Tibial nerve (tissue), 4 donors: ENCODE measurements at regions not wholly inside any gene's neighbourhood (a gene's known extent, or its start where the extent isn't known, plus 50 kb on each side); places are given as distances from the start of the nearest gene placed in this dataset.

Experiments used
- DNase-seq, 2 donors: peaks; one replicate each; pipeline ENCODE4 v3.0.0-alpha.2; 2019; ENCODE audit warnings: low spot score in 2 of 2
- H3K27ac ChIP-seq, 4 donors: fragments of 200-600 bp; sonication (generic) in 3 of 4; one replicate each; pipeline ENCODE4 v1.5.1; 2017 to 2019; ENCODE audit warnings: mild to moderate bottlenecking in 1 of 4
- H3K27me3 ChIP-seq, 2 donors: fragments of 200-600 bp; sonication (generic) in 1 of 2; one replicate each; pipeline versions ENCODE4 v1.5.1 to v1.6.0; 2017 to 2019
- H3K36me3 ChIP-seq, 3 donors: fragments of 200-600 bp; sonication (generic); one replicate each; pipeline ENCODE4 v1.5.1; 2018 to 2019
- H3K4me1 ChIP-seq, 4 donors: fragments of 200-600 bp; sonication (generic) in 3 of 4; one replicate each; pipeline ENCODE4 v1.5.1; 2017 to 2019
- H3K4me3 ChIP-seq, 4 donors: fragments of 200-600 bp; sonication (generic) in 3 of 4; one replicate each; pipeline ENCODE4 v1.5.1; 2017 to 2019; ENCODE audit warnings: mild to moderate bottlenecking in 1 of 4, moderate library complexity in 1 of 4
- H3K9me3 ChIP-seq, 4 donors: fragments of 200-600 bp; sonication (generic) in 3 of 4; one replicate each; pipeline ENCODE4 v1.5.1; 2017 to 2019
- CTCF ChIP-seq, 5 experiments: fragments of 200-600 bp in 3 of 5; fragments of 450-650 bp in 2 of 5; sonication (generic) in 3 of 5; IDR thresholded peaks; one replicate each; pipeline ENCODE4 v1.5.1; 2016 to 2019; ENCODE audit warnings: antibody characterized with exemption in 5 of 5, mild to moderate bottlenecking in 3 of 5, moderate library complexity in 2 of 5
- EP300 ChIP-seq, 2 donors: sonication (generic); formaldehyde crosslinking; IDR thresholded peaks; one replicate each; pipeline ENCODE4 v1.6.1; 2017; ENCODE audit warnings: antibody characterized with exemption in 2 of 2, mild to moderate bottlenecking in 1 of 2
- POLR2A ChIP-seq, 2 donors: fragments of 450-650 bp; IDR thresholded peaks; one replicate each; pipeline ENCODE4 v1.6.1; 2017; ENCODE audit warnings: antibody characterized with exemption in 2 of 2, mild to moderate bottlenecking in 2 of 2, moderate library complexity in 2 of 2
- WGBS, 2 donors: methylation state at CpG; one replicate each; pipeline ENCODE4 v1.1.5; 2018; 5-methylcytosine and 5-hydroxymethylcytosine counted together

GRCh38 chr6:125593746-125594145, 155.7 kb upstream of the HEY2 start:
- Histone ChIP-seq H3K36me3 (no peaks in the 10 kb centered on the region), H3K9me3 (no peaks in the 10 kb centered on the region), H3K27me3 (no peaks in the 10 kb centered on the region), H3K27ac (no peak overlapping the region), H3K4me3 (no peak overlapping the region), H3K4me1 (no peaks in the 10 kb centered on the region)
- no peak for DNase-seq
- TF ChIP-seq POLR2A (IDR thresholded peaks at IDR 0.05) (no peak), CTCF (IDR thresholded peaks at IDR 0.05) (no peak)

DNA sequence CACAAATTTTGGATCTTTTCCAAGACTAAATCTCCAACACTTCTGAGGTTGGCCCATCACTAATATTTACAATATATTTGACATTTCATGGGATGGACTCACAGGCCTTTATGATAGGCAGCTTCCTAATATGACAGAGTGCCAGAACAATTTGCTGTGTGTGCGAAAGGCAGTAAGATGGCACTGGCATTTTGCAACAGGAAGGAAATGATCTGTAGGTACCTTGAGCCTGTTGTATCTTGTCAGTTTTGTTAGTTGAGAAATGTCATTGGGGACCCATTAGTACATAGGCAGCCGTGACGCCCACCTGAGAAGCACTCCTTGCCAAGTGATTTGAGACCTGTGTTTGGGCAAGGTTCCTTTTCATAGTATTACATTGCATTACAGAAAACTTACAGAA, 153.4 kb upstream of the HEY2 start:
- Histone ChIP-seq H3K9me3 (no peaks in the 10 kb centered on the region), H3K36me3 (no peaks in the 10 kb centered on the region), H3K4me3 (no peak overlapping the region), H3K27ac (no peak overlapping the region), H3K4me1 (no peaks in the 10 kb centered on the region), H3K27me3 (no peaks in the 10 kb centered on the region)
- no peak for DNase-seq
- WGBS, 2 donors, result 93 to 97% methylated on average over 3 of the region's 3 CpGs
- TF ChIP-seq POLR2A (IDR thresholded peaks at IDR 0.05), result no peak
- no peak for TF ChIP-seq CTCF (IDR thresholded peaks at IDR 0.05)
- no peak for TF ChIP-seq EP300 (IDR thresholded peaks at IDR 0.05)

DNA sequence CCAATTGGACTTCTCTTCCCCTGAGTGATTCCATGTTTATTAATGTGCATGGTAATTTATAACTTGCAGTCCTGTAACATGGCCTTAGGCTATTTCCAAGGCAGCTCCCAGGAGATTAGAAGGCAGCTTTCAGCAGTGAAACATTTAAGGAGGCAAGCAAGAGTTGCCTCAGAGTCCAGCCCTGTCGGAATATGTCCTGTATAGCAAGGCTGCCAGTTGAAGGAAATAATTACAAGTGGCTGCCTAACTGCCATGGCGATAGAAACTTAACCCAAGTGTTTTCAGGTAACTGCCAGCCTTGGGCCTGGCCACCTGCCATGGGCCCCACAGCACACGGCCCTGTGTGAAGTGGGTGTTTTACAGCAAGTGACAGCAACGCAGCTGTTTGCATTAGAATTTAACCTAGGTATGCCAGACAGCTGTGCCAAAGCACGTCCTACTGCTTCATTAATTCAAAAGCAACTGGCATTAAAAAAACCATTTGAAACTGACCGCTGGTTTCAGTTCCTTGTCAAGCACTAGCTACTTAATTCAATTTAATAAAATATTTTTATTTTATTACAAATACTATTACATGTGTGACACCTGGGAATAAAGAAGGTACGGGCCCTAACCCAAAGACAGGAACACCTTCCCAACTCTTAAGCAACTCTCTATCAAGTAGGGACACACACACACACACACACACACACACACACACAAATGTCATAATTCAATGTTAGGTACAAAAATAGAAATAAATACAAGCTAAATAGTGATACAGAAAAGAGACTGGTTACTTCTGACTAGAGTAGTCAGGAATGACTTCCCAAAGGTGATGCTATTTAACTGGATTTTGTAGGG, 151.8 kb upstream of the HEY2 start:
- H3K4me3 ChIP-seq, result no peak overlapping the region
- TF ChIP-seq POLR2A (IDR thresholded peaks at IDR 0.05) (no peak), EP300 (IDR thresholded peaks at IDR 0.05) (no peak), CTCF (IDR thresholded peaks at IDR 0.05) (no peak)
- no peaks in the 10 kb centered on the region for H3K27me3 ChIP-seq
- no peaks in the 10 kb centered on the region for H3K36me3 ChIP-seq
- no peaks in the 10 kb centered on the region for H3K4me1 ChIP-seq
- 61 to 70% methylated on average over 6 to 7 of the region's 7 CpGs for WGBS, 2 donors
- no peak overlapping the region for H3K27ac ChIP-seq
- no peaks in the 10 kb centered on the region for H3K9me3 ChIP-seq
- DNase-seq, result no peak

- DNase-seq, result peak; percentile 15 to 27
- 84 to 88% methylated on average over 5 of the region's 5 CpGs for WGBS, 2 donors
Measured at GRCh38 chr6:125598422-125598821, 151.0 kb upstream of the HEY2 start.

More at GRCh38 chr6:125598422-125598821, 151.0 kb upstream of the HEY2 start:
- TF ChIP-seq POLR2A (IDR thresholded peaks at IDR 0.05) (no peak), EP300 (IDR thresholded peaks at IDR 0.05) (peak in 1 of 2 donors; percentile 16), CTCF (IDR thresholded peaks at IDR 0.05) (no peak)
- Histone ChIP-seq H3K36me3 (no peaks in the 10 kb centered on the region), H3K9me3 (no peaks in the 10 kb centered on the region), H3K4me1 (no peaks in the 10 kb centered on the region), H3K27me3 (no peaks in the 10 kb centered on the region), H3K4me3 (no peak overlapping the region), H3K27ac (no peak overlapping the region)
